ENCODE measurements at regions not wholly inside any gene's neighbourhood (a gene's known extent, or its start where the extent isn't known, plus 50 kb on each side); places are given as distances from the start of the nearest gene placed in this dataset.
"Not testable (repeated sequence)": the region's sequence is repeated elsewhere in the genome, so short reads cannot be mapped to it uniquely, and the experiment has no call there.

DNA sequence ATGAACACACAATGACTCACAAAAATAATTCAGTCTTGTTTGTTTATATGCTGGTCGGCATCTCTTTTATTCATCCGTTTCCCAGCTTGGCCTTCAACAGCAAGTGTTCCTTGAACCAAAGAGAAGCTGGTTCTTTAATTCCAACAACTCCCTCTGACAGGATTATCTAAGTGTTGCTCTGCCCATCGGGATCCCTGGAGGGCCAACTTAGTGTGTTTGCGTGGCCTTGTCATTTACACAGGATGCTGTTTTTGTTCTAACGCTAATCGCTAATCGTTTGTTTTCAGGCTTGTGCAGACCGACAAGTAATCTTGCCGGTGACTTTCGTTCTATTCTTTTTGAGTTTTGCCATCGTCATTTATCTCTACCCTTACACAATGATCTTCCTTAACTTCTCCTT lies 267.4 kb upstream of the EXOC2 start:
- no peak overlapping the region for H3K27ac Mint-ChIP-seq
- no peak for ATAC-seq (replicated peaks in 1 of 2)
- H3K4me3 Mint-ChIP-seq: no peak overlapping the region
- no peaks in the 10 kb centered on the region for H3K9me3 Mint-ChIP-seq
- H3K27me3 Mint-ChIP-seq (ENCODE audit: low read depth): peaks cover 18% of the 10 kb centered on the region
- H3K4me1 Mint-ChIP-seq (ENCODE audit: low read depth): no peaks in the 10 kb centered on the region
- H3K36me3 Mint-ChIP-seq (ENCODE audit: insufficient read depth in 2 of 2): no peaks in the 10 kb centered on the region
- DNase-seq: no peak

DNA sequence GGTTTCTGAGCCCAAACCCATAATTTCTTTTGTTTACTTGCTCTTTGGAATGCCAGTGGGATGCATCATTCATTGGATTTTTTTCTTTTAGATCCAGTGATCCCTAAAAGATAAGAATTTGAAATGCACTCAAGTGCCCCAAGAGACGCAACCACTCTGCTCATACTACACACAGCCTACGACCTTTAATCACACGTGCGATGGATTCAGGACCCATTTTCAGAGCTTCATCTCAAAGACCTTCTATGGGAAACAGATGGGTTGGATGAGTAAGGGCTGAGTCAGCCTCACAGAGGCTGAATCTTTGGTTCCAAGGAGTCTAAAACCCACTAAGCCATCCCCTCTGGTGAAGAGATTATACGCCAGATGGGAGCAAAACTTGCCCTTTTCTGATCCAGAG lies 265.5 kb upstream of the EXOC2 start:
- H3K27ac Mint-ChIP-seq: no peak overlapping the region

DNA sequence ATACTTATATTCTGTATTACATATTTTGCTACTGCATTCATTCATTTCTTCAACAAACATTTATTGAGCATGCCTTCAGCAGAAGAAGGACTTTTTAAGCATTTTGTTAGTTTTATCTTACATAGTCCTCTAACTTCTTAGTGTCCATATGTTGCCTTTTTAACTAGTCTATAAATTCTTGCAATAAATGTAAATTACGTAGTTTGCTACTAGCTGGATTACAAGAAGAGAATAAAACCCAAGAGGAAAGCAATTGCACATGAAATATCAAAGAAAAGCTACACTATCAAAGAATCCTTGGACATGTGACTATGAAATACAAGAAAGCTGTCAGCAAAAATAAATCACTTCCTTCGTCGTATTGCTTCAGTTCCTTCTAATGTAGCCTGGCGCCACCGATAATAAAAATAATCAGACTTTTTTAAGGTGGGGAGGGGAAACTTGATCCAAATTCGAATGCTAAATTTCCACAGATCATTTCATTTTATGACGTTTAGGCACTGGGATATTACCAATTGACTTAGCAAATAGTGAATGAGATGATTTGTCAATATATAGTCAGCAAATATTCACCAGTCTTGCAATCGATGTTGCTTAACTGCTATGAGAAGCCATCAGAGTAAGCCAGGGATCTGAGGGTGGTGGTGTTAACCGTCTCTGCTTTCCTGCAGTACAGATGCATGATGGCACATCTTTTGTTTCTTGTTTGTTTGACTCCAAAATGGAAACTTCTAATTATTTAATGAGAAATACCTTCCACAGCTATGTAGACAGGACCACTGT lies 258.7 kb upstream of the EXOC2 start:
- peaks cover 38% of the 10 kb centered on the region for H3K27me3 Mint-ChIP-seq (ENCODE audit: low read depth)
- H3K4me1 Mint-ChIP-seq (ENCODE audit: low read depth): no peaks in the 10 kb centered on the region
- ATAC-seq (replicated peaks in 1 of 2) (no peak), DNase-seq (no peak)
- H3K36me3 Mint-ChIP-seq (ENCODE audit: insufficient read depth in 2 of 2): no peaks in the 10 kb centered on the region
- H3K4me3 Mint-ChIP-seq: no peak overlapping the region
- H3K27ac Mint-ChIP-seq: no peak overlapping the region
- H3K9me3 Mint-ChIP-seq: no peaks in the 10 kb centered on the region

More for the DNA sequence above, 265.5 kb upstream of the EXOC2 start:
- ATAC-seq (replicated peaks in 1 of 2) (no peak), DNase-seq (no peak)
- Mint-ChIP-seq H3K36me3 (ENCODE audit: insufficient read depth in 2 of 2) (no peaks in the 10 kb centered on the region), H3K9me3 (no peaks in the 10 kb centered on the region), H3K4me3 (no peak overlapping the region), H3K27me3 (ENCODE audit: low read depth) (peaks cover 24% of the 10 kb centered on the region), H3K4me1 (ENCODE audit: low read depth) (no peaks in the 10 kb centered on the region)

DNA sequence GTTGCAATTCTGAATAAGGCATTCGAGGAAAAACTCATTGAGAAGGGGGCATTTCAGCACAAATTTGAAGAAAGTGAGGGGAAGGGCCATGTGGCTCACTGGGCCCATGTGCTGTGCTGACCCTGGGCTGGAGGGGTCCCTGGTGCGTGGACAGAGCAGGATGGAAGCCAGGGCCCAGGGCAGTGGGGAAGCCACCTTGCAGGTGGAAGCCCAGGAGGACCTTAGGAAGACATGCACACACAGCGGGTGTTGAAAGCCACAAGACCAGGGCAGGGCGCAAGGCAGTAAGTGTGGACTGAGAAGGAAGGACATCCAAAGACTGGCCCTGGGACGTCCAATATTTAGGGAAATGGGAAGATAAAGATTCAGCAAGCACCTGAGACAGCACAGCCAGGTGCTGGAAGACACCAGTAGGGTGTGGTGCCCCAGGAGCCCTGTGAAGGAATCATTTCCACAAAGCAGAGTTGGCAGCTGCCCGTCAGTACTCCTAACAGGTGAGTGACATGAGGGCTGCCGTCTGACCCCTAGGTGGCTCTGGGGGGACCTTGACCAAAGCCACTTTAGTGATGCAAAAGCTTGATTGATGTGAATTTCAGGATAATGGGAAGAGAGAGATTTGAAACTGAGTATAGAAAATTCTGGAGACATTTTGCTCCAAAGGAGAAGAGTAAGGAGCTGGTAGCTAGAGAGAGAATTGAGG lies 254.4 kb upstream of the EXOC2 start:
- Mint-ChIP-seq H3K9me3 (no peaks in the 10 kb centered on the region), H3K4me3 (no peak overlapping the region), H3K27me3 (ENCODE audit: low read depth) (peaks cover 23% of the 10 kb centered on the region), H3K27ac (no peak overlapping the region), H3K36me3 (ENCODE audit: insufficient read depth in 2 of 2) (no peaks in the 10 kb centered on the region), H3K4me1 (ENCODE audit: low read depth) (no peaks in the 10 kb centered on the region)
- no peak for DNase-seq
- ATAC-seq (replicated peaks in 1 of 2): no peak

DNA sequence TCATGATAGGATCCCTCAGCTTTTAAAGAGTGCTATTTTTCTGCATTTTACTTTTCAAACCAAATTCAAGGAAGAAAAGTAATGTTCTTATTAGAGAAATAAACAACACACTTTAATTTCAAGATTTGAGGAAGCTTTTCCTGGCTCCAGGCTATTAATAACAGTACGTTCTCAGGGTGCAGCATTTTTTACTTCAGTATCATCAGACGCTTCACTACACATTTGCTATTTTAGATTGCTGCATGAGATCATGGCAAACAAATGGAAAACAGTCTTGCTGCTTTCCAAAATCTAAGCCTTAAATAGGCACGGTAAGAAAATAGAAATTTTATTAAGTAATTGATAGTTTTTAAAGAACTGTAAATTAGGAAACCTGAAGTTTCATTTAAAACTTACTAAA lies 253.6 kb upstream of the EXOC2 start:
- no peaks in the 10 kb centered on the region for H3K4me1 Mint-ChIP-seq (ENCODE audit: low read depth)
- no peak overlapping the region for H3K27ac Mint-ChIP-seq
- H3K36me3 Mint-ChIP-seq (ENCODE audit: insufficient read depth in 2 of 2): no peaks in the 10 kb centered on the region
- no peak overlapping the region for H3K4me3 Mint-ChIP-seq
- peaks cover 18% of the 10 kb centered on the region for H3K27me3 Mint-ChIP-seq (ENCODE audit: low read depth)
- no peak for ATAC-seq (replicated peaks in 1 of 2)
- H3K9me3 Mint-ChIP-seq: no peaks in the 10 kb centered on the region
- no peak for DNase-seq

DNA sequence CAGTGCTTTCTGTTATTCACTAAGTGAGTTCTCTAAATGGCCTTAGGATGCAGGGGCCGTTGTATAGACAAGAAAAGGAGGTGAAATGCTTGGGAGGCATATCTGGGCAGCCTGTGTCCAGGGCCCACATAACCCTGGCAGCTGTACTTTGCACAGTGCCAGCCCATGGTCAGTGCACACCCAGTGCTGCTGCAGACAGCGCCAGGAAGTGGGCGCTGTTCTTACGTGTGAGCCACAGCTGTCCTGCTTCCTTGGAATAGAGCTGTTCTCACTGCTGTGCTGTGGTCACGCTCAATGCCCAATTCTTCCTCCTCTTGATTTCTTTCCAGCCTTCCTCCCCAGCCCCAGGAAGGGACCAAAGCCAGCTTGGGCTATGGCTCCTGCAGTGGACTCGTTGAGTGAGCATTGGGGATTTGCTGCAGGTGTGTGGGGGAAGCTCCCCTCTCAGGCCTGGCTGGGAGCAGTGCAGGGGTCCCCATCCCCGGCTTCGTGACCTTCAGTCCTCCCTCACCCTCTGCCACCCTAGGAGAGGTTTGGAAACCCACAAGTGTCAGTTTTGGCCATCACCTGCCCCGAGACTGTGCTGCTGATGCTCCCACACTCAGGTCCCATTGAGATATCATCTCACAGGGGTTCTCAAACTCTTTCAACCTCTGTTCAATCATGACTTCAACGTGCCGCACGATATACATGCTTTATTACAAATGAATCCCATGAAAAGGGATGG lies 246.8 kb upstream of the EXOC2 start:
- H3K27ac Mint-ChIP-seq: no peak overlapping the region
- no peaks in the 10 kb centered on the region for H3K36me3 Mint-ChIP-seq (ENCODE audit: insufficient read depth in 2 of 2)
- H3K27me3 Mint-ChIP-seq (ENCODE audit: low read depth): peaks cover 18% of the 10 kb centered on the region
- no peak for DNase-seq
- no peak for ATAC-seq (replicated peaks in 1 of 2)
- no peaks in the 10 kb centered on the region for H3K9me3 Mint-ChIP-seq
- no peaks in the 10 kb centered on the region for H3K4me1 Mint-ChIP-seq (ENCODE audit: low read depth)
- H3K4me3 Mint-ChIP-seq: no peak overlapping the region

DNA sequence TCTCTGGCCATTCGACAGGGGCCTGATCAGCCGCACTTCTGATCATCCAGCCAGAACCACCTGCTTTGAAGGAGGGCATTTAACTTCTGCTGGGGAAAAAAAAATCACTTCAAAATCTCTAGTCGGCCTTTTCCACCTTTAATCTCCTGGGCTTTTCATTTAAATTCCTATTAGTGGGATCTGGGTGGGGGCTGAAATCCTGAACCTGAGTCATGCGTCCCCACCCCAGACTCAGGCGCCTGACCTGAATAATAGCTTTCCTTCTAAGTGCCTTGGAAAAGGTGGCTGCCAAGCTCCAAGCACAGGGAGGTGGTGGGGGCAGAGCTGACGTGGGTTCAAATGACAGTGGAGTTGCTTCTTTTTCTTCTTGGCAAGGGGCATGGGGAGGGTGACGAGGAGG lies 246.0 kb upstream of the EXOC2 start:
- ATAC-seq (replicated peaks in 1 of 2): no peak

DNA sequence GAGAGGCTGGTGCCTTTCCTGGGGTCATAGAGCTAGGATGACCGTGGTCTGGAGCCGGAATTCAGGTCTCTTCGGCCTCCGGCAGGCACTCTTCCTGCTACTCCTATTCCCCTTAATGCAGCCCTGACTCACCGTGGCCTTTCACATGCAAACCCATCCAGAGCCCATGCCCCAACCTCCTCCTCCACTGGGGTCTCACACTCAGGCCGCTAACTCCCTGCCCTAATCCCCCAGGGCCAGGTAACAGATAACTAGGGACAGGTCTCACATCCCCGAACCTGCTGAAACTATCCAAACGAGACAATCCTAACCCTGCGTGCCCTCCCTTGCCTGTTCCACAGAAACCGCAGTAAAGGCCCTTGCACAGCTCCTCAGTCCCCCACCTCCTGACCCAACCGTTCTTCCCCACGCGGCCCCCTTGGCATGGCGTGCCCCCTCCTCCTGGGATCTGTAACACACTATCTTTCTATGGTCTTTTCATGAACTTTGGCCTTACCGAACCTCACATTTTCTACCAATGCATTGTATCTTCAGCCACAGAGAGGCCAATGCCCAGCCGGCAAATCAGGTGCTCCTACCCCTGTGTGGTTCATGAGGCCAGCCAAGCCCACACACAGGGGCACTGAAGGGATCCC lies 245.4 kb upstream of the EXOC2 start:
- Mint-ChIP-seq H3K27ac (no peak overlapping the region), H3K9me3 (no peaks in the 10 kb centered on the region), H3K4me1 (ENCODE audit: low read depth) (no peaks in the 10 kb centered on the region), H3K36me3 (ENCODE audit: insufficient read depth in 2 of 2) (no peaks in the 10 kb centered on the region), H3K27me3 (ENCODE audit: low read depth) (peaks cover 18% of the 10 kb centered on the region), H3K4me3 (no peak overlapping the region)
- ATAC-seq (replicated peaks in 1 of 2) (no peak), DNase-seq (no peak)

More for the DNA sequence above, 246.0 kb upstream of the EXOC2 start:
- peaks cover 18% of the 10 kb centered on the region for H3K27me3 Mint-ChIP-seq (ENCODE audit: low read depth)
- H3K4me1 Mint-ChIP-seq (ENCODE audit: low read depth): no peaks in the 10 kb centered on the region
- no peak overlapping the region for H3K4me3 Mint-ChIP-seq
- DNase-seq: no peak
- H3K9me3 Mint-ChIP-seq: no peaks in the 10 kb centered on the region
- no peaks in the 10 kb centered on the region for H3K36me3 Mint-ChIP-seq (ENCODE audit: insufficient read depth in 2 of 2)
- H3K27ac Mint-ChIP-seq: no peak overlapping the region

DNA sequence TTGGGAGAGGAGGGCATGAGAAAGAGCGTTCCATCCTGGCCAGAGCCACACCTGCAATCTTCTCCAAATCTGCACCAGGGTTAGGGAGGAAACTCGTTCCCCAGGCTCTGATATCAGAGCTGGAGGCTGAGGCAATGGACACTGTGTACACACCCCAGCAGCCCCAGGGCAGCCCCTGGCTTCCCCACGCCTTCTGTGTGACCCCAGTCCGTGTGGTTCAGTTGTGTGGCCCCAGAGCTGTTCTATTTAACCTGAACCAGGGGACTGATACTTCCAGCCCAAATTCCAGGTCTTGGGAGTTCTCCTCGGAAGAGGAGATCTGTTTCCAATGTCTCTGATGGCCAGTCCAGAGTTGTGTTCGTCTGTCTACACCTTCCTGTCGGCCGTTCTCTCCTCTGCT lies 242.6 kb upstream of the EXOC2 start:
- peaks cover 9% of the 10 kb centered on the region for H3K27me3 Mint-ChIP-seq (ENCODE audit: low read depth)
- DNase-seq: no peak
- no peaks in the 10 kb centered on the region for H3K36me3 Mint-ChIP-seq (ENCODE audit: insufficient read depth in 2 of 2)
- no peaks in the 10 kb centered on the region for H3K9me3 Mint-ChIP-seq
- ATAC-seq (replicated peaks in 1 of 2): no peak
- no peak overlapping the region for H3K4me3 Mint-ChIP-seq
- H3K4me1 Mint-ChIP-seq (ENCODE audit: low read depth): no peaks in the 10 kb centered on the region
- no peak overlapping the region for H3K27ac Mint-ChIP-seq

DNA sequence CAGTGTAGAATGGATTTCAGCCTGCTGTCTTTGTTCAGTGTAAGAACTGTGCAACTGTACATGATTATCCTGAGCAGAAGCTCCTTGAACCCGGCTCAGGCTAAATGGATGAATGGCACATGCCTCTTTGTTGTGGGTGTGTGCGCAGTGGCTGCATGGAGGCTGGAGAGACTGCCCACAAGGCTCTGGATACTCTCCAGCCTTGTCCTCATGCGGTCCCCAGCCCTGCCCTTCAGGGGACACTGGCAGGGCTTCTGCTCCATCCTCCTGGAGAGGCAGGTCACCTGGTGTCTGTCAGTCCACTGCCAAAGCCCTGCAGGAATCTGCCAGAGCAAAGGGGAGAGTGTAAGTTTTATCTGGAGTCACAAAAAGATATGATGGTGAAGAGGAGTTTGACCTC lies 241.7 kb upstream of the EXOC2 start:
- no peak overlapping the region for H3K4me3 Mint-ChIP-seq
- ATAC-seq (replicated peaks in 1 of 2): no peak
- no peaks in the 10 kb centered on the region for H3K4me1 Mint-ChIP-seq (ENCODE audit: low read depth)
- no peaks in the 10 kb centered on the region for H3K27me3 Mint-ChIP-seq (ENCODE audit: low read depth)
- no peaks in the 10 kb centered on the region for H3K36me3 Mint-ChIP-seq (ENCODE audit: insufficient read depth in 2 of 2)
- no peak for DNase-seq
- no peaks in the 10 kb centered on the region for H3K9me3 Mint-ChIP-seq
- no peak overlapping the region for H3K27ac Mint-ChIP-seq

DNA sequence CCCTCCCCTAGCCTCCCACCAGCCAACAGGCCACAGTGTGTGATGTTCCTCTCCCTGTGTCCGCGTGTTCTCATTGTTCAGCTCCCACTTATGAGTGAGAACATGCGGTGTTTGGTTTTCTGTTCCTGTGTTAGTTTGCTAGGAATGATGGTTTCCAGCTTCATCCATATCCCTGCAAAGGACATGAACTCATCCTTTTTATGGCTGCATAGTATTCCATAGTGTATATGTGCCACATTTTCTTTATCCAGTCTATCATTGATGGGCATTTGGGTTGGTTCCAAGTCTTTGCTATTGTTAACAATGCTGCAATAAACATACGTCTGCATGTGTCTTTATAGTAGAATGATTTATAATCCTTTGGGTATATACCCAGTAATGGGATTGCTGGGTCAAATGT lies 239.0 kb upstream of the EXOC2 start:
- H3K4me1 Mint-ChIP-seq (ENCODE audit: low read depth); H3K9me3 Mint-ChIP-seq; H3K36me3 Mint-ChIP-seq (ENCODE audit: insufficient read depth in 2 of 2); H3K4me3 Mint-ChIP-seq; H3K27ac Mint-ChIP-seq; DNase-seq; ATAC-seq (replicated peaks in 1 of 2): not testable (repeated sequence)
- peaks cover 10% of the 10 kb centered on the region for H3K27me3 Mint-ChIP-seq (ENCODE audit: low read depth)

DNA sequence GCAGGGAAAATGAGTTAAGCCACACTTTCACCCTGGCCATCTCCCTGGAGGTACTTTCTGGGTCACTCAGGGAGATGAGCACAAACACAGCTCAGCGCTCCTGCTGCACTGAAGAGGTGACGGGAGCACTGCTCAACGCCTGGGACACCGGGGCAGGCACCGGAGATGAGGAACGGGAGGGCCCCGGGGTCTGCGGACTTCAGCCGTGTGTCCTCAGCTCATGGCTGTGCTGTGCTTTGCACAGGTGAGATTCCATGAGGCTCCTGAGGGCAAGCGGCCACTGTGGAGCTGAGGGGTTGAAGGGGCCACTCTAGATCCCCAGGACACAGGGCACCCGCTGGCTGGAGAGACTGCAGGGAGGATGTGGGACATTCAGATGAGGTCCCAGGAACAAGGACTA lies 234.2 kb upstream of the EXOC2 start:
- DNase-seq: no peak
- Mint-ChIP-seq H3K27me3 (ENCODE audit: low read depth) (peaks cover 28% of the 10 kb centered on the region), H3K27ac (no peak overlapping the region), H3K4me3 (no peak overlapping the region), H3K9me3 (peaks cover 3 to 8% of the 10 kb centered on the region in 2 donors), H3K36me3 (ENCODE audit: insufficient read depth in 2 of 2) (peaks cover 0 to 2% of the 10 kb centered on the region in 2 donors), H3K4me1 (ENCODE audit: low read depth) (no peaks in the 10 kb centered on the region)
- no peak for ATAC-seq (replicated peaks in 1 of 2)

DNA sequence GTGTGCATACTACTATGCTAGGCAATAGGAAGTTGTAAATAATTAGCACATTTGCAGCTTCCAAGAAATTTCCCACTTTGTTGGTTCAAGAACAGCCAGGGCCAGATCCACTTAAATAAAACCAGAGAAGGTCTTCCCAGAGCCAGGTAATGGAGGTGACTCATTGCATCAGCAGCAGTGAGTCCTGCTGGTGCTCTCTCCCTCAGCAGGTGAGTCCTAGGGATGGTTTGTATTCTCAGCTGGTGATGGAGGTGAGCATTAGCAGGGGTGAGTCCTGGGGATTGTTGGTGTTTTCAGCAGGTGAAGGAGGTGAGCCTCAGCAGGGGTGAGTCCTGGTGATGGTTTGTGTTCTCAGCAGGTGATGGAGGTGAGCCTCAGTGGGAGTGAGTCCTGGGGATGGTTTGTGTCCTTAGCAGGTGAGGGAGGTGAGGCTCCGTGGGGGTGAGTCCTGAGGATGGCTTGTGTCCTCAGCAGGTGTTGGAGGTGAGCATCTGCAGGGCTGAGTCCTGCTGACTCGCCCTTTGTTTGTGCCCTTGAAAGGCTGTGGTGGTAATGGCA lies 232.8 kb upstream of the EXOC2 start:
- Mint-ChIP-seq H3K27ac (no peak overlapping the region), H3K4me1 (ENCODE audit: low read depth) (no peaks in the 10 kb centered on the region), H3K9me3 (peaks cover 7 to 11% of the 10 kb centered on the region in 2 donors), H3K4me3 (no peak overlapping the region), H3K36me3 (ENCODE audit: insufficient read depth in 2 of 2) (peaks cover 3 to 6% of the 10 kb centered on the region in 2 donors), H3K27me3 (ENCODE audit: low read depth) (peaks cover 28% of the 10 kb centered on the region)
- no peak for ATAC-seq (replicated peaks in 1 of 2)
- DNase-seq: no peak
